NB4 (cell line): ENCODE measurements at regions not wholly inside any gene's neighbourhood (a gene's known extent, or its start where the extent isn't known, plus 50 kb on each side); places are given as distances from the start of the nearest gene placed in this dataset.

ENCODE experiments used
- DNase-seq: peaks from one replicate; pipeline ENCODE4 v3.0.0; 2010; ENCODE audit warnings: low read depth
- H3K4me3 ChIP-seq: one replicate; pipeline ENCODE4 v1.5.1; 2011; ENCODE audit warnings: mild to moderate bottlenecking, low read depth, low read length, moderate library complexity
- CTCF ChIP-seq: IDR thresholded peaks from one replicate; pipeline ENCODE4 v1.5.1; 2012; ENCODE audit warnings: low read depth, low read length
- MAX ChIP-seq: IDR thresholded peaks from 2 replicates; pipeline ENCODE4 v1.6.1; 2011; ENCODE audit warnings: low read depth, low read length
- MYC ChIP-seq: IDR thresholded peaks from 2 replicates; pipeline ENCODE4 v1.6.1; 2011; ENCODE audit warnings: low read depth, low read length
- POLR2A ChIP-seq: IDR thresholded peaks from 2 replicates; pipeline ENCODE4 v1.6.1; 2011; ENCODE audit warnings: mild to moderate bottlenecking; ENCODE audit not compliant: insufficient read length; ENCODE audit errors: extremely low read depth

- H3K4me3 ChIP-seq: no peak overlapping the region
- no peak for DNase-seq
Measured at GRCh38 chr16:85470873-85471272, 142.2 kb upstream of the GSE1 start.

GRCh38 chr16:85471469-85472431 lies 141.4 kb upstream of the GSE1 start:
- TF ChIP-seq CTCF (no peak), MAX (no peak), POLR2A (no peak), MYC (no peak)
- no peak overlapping the region for H3K4me3 ChIP-seq
- no peak for DNase-seq

More at GRCh38 chr16:85470873-85471272, 142.2 kb upstream of the GSE1 start:
- no peak for TF ChIP-seq CTCF
- no peak for TF ChIP-seq POLR2A
- TF ChIP-seq MYC: no peak
- TF ChIP-seq MAX: no peak

GRCh38 chr16:85472514-85472913 lies 140.6 kb upstream of the GSE1 start:
- no peak for DNase-seq
- H3K4me3 ChIP-seq: no peak overlapping the region
- TF ChIP-seq POLR2A: no peak
- no peak for TF ChIP-seq CTCF
- TF ChIP-seq MAX: no peak
- TF ChIP-seq MYC: no peak

- H3K4me3 ChIP-seq: no peak overlapping the region
Measured at GRCh38 chr16:85473323-85473722, 139.8 kb upstream of the GSE1 start.

More at GRCh38 chr16:85473323-85473722, 139.8 kb upstream of the GSE1 start:
- DNase-seq: no peak
- TF ChIP-seq POLR2A: no peak
- TF ChIP-seq MYC: no peak
- TF ChIP-seq CTCF: no peak
- no peak for TF ChIP-seq MAX
